Esophagus squamous epithelium (tissue), 4 donors: ENCODE measurements at regions not wholly inside any gene's neighbourhood (a gene's known extent, or its start where the extent isn't known, plus 50 kb on each side); places are given as distances from the start of the nearest gene placed in this dataset.

Experiments
- POLR2A ChIP-seq, 4 donors: fragments of 450-650 bp; IDR thresholded peaks; one replicate each; pipeline ENCODE4 v1.6.1; 2017; ENCODE audit warnings: antibody characterized with exemption in 4 of 4, mild to moderate bottlenecking in 4 of 4, moderate library complexity in 3 of 4
- TF ChIP-seq, protein P1 (sequence below), 6 experiments: fragments of 450-650 bp in 4 of 6; fragments of 200-600 bp in 2 of 6; sonication (generic) in 2 of 6; IDR thresholded peaks; one replicate each; pipeline ENCODE4 v1.5.1; 2016 to 2019; ENCODE audit warnings: antibody characterized with exemption in 6 of 6, mild to moderate bottlenecking in 4 of 6, moderate library complexity in 4 of 6

DNA sequence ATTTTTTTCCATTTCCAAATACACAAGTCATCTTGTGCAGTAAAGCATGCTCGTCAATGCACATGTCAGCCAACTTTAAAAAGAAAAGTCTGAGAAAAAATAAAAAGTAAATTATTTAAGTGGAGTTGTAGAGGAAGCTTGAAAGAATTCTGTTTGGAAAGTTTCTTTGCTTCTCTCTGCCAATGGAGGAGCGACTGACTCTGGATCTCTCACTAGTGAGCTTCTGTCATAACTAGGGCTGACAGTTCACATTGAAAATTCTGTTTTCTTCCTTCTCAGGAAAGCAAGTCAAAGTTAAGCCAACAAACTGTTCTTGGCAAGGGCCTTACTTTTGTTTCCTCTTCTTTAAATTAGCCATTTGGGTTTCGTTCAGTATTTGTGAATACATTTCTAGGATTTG lies 298.2 kb downstream of the POU4F1 start:
- no peak for TF ChIP-seq POLR2A (IDR thresholded peaks at IDR 0.05)
- TF ChIP-seq, protein P1, sequence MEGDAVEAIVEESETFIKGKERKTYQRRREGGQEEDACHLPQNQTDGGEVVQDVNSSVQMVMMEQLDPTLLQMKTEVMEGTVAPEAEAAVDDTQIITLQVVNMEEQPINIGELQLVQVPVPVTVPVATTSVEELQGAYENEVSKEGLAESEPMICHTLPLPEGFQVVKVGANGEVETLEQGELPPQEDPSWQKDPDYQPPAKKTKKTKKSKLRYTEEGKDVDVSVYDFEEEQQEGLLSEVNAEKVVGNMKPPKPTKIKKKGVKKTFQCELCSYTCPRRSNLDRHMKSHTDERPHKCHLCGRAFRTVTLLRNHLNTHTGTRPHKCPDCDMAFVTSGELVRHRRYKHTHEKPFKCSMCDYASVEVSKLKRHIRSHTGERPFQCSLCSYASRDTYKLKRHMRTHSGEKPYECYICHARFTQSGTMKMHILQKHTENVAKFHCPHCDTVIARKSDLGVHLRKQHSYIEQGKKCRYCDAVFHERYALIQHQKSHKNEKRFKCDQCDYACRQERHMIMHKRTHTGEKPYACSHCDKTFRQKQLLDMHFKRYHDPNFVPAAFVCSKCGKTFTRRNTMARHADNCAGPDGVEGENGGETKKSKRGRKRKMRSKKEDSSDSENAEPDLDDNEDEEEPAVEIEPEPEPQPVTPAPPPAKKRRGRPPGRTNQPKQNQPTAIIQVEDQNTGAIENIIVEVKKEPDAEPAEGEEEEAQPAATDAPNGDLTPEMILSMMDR (IDR thresholded peaks at IDR 0.05): no peak
